CD4-positive, alpha-beta memory T cell (primary cell): ENCODE measurements at regions not wholly inside any gene's neighbourhood (a gene's known extent, or its start where the extent isn't known, plus 50 kb on each side); places are given as distances from the start of the nearest gene placed in this dataset.

Experiments
- CTCF ChIA-PET: fragments of 350-600 bp; sonication (Branson Sonifier 250); formaldehyde crosslinking; loops from one replicate; lab custom pipeline; 2021; ENCODE audit warnings: inconsistent platforms; ENCODE audit not compliant: partially characterized antibody; lab: Charles Lee
- POLR2A ChIA-PET: fragments of 350-600 bp; sonication (Branson Sonifier 250); formaldehyde crosslinking; loops from one replicate; lab custom pipeline; 2021; ENCODE audit not compliant: partially characterized antibody; lab: Charles Lee
- DNase-seq, 5 donors: peaks; one replicate each; pipeline versions ENCODE4 v3.0.0 to v3.0.0-alpha.2; 2020 to 2022; ENCODE audit warnings: mixed read lengths in 1 of 5
- H3K27ac ChIP-seq: one replicate; pipeline ENCODE4 v1.7.0; 2013; ENCODE audit warnings: low read depth, low read length
- H3K27me3 ChIP-seq: 2 replicates; pipeline ENCODE4 v1.7.0; 2013; ENCODE audit warnings: mild to moderate bottlenecking, low read length, moderate library complexity; ENCODE audit not compliant: insufficient read depth
- H3K36me3 ChIP-seq: 2 replicates; pipeline ENCODE4 v1.7.0; 2013; ENCODE audit warnings: mild to moderate bottlenecking, low read length, moderate library complexity; ENCODE audit not compliant: insufficient read depth
- H3K4me1 ChIP-seq: 2 replicates; pipeline ENCODE4 v1.7.0; 2013; ENCODE audit warnings: mild to moderate bottlenecking, low read length, moderate library complexity; ENCODE audit not compliant: insufficient read depth
- H3K4me3 ChIP-seq, 2 donors: one replicate each; pipeline ENCODE4 v1.7.0; 2013; ENCODE audit warnings: low read length in 2 of 2, mild to moderate bottlenecking in 1 of 2
- H3K9me3 ChIP-seq, 2 donors: one replicate each; pipeline ENCODE4 v1.7.0; 2013; ENCODE audit warnings: low read length in 2 of 2, control low read depth in 1 of 2; ENCODE audit not compliant: control insufficient read depth in 1 of 2
- H3K27ac Mint-ChIP-seq, 7 donors: one replicate each; pipeline ENCODE4 v1.8.0; 2020 to 2021; ENCODE audit warnings: mixed read lengths in 7 of 7, mild to moderate bottlenecking in 6 of 7, inconsistent platforms in 3 of 7, moderate library complexity in 3 of 7
- H3K27me3 Mint-ChIP-seq, 2 donors: one replicate each; pipeline ENCODE4 v1.8.0; 2020 to 2021; ENCODE audit warnings: mixed read lengths in 2 of 2
- H3K36me3 Mint-ChIP-seq, 2 donors: one replicate each; pipeline ENCODE4 v1.8.0; 2020 to 2021; ENCODE audit warnings: mixed read lengths in 2 of 2, inconsistent platforms in 1 of 2, mild to moderate bottlenecking in 1 of 2
- H3K4me1 Mint-ChIP-seq, 4 donors: one replicate each; pipeline ENCODE4 v1.8.0; 2020 to 2021; ENCODE audit warnings: mixed read lengths in 4 of 4, mild to moderate bottlenecking in 1 of 4
- H3K4me3 Mint-ChIP-seq, 8 donors: one replicate each; pipeline ENCODE4 v1.8.0; 2020 to 2021; ENCODE audit warnings: mixed read lengths in 8 of 8, mild to moderate bottlenecking in 7 of 8, moderate library complexity in 6 of 8, inconsistent platforms in 3 of 8
- H3K9me3 Mint-ChIP-seq, 8 donors: one replicate each; pipeline ENCODE4 v1.8.0; 2020 to 2021; ENCODE audit warnings: mixed read lengths in 8 of 8, mild to moderate bottlenecking in 5 of 8, inconsistent platforms in 3 of 8, moderate library complexity in 1 of 8
- intact Hi-C: fragments of 100-400 bp; cut with micrococcal nuclease; formaldehyde crosslinking; loops from one replicate; pipeline ENCODE4 v1.15.1; 2023

DNA sequence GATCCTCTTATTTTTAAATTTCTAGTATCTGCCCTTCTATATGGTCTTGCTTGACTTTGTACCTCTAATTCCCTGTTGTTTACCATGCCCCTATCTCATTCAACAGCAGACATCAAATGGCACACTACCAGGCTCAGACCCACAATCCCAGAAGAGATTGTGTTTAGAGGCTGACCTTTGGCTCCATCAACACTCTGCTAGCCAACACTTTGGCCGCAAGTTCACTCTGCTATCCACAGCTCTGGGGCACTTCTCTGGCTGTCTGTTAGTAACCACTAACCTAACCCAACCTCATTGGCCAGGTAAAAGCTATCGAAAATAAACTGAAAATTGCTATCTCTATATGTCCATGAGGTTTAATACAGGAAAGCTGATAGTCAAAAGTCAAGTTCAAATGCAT, 646.0 kb upstream of the CCDC54 start:
- Mint-ChIP-seq H3K4me1 (no peaks in the 10 kb centered on the region), H3K27me3 (peaks cover 2 to 4% of the 10 kb centered on the region in 2 donors), H3K9me3 (no peaks in the 10 kb centered on the region), H3K27ac (no peak overlapping the region), H3K4me3 (no peak overlapping the region), H3K36me3 (no peaks in the 10 kb centered on the region)
- no peak for DNase-seq
- ChIA-PET POLR2A (no interaction called here), CTCF (no interaction called here)
- Histone ChIP-seq H3K27ac (no peak overlapping the region), H3K9me3 (no peaks in the 10 kb centered on the region), H3K4me3 (no peak overlapping the region), H3K27me3 (no peaks in the 10 kb centered on the region), H3K36me3 (no peaks in the 10 kb centered on the region), H3K4me1 (no peaks in the 10 kb centered on the region)
- intact Hi-C loops: no loop called here

DNA sequence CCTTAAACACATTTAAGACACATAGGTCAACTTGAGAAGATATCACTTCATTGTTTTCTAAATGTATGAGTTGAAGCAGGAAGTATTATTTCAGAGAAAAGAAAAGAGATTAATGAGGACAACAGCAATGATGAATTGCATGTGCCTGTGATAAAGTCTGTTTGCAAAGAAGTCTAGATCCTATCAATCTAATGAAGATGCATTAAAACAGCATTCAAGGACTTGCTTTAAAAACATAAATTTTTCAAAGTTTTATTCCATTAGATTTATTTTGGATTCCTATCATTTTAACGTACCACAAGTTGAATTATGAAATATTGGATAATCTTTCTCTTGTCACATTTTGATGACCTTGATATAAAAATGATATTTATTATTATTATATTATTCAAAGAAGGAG, 642.5 kb upstream of the CCDC54 start:
- intact Hi-C loops: no loop called here
- Histone ChIP-seq H3K4me1 (no peaks in the 10 kb centered on the region), H3K36me3 (no peaks in the 10 kb centered on the region), H3K27me3 (no peaks in the 10 kb centered on the region), H3K27ac (no peak overlapping the region), H3K9me3 (no peaks in the 10 kb centered on the region), H3K4me3 (no peak overlapping the region)
- no peak overlapping the region for H3K4me3 Mint-ChIP-seq
- H3K27me3 Mint-ChIP-seq: peaks cover 2 to 4% of the 10 kb centered on the region in 2 donors
- no peaks in the 10 kb centered on the region for H3K36me3 Mint-ChIP-seq
- H3K9me3 Mint-ChIP-seq: no peaks in the 10 kb centered on the region
- POLR2A ChIA-PET: no interaction called here
- H3K27ac Mint-ChIP-seq: no peak overlapping the region
- H3K4me1 Mint-ChIP-seq: no peaks in the 10 kb centered on the region
- CTCF ChIA-PET: no interaction called here
- no peak for DNase-seq

DNA sequence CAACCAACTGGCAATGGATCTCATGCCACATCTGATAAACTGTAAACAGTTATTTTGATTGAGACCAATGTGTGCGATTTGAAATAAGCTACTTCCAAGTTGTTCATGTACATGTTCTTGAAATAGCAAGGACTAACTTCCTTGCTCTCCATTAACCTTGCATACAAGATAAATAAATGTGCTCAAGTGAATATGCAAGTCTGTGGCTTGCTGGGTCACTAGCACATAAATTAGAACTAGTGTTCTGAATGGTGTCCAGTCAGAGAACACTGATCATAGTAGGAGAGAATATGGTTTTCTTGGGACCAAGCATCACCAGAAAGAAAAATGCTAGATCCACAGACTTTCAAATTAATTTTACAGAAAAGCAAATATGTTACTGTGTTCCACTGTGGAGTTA, 640.0 kb upstream of the CCDC54 start:
- Histone ChIP-seq H3K36me3 (no peaks in the 10 kb centered on the region), H3K27ac (no peak overlapping the region), H3K4me3 (no peak overlapping the region), H3K4me1 (no peaks in the 10 kb centered on the region), H3K9me3 (no peaks in the 10 kb centered on the region), H3K27me3 (no peaks in the 10 kb centered on the region)
- no peaks in the 10 kb centered on the region for H3K9me3 Mint-ChIP-seq
- H3K27ac Mint-ChIP-seq: no peak overlapping the region
- peaks cover 2 to 4% of the 10 kb centered on the region in 2 donors for H3K27me3 Mint-ChIP-seq
- DNase-seq: no peak
- H3K4me3 Mint-ChIP-seq: no peak overlapping the region
- no peaks in the 10 kb centered on the region for H3K4me1 Mint-ChIP-seq
- POLR2A ChIA-PET: no interaction called here
- intact Hi-C loops: no loop called here
- H3K36me3 Mint-ChIP-seq: no peaks in the 10 kb centered on the region
- CTCF ChIA-PET: no interaction called here

DNA sequence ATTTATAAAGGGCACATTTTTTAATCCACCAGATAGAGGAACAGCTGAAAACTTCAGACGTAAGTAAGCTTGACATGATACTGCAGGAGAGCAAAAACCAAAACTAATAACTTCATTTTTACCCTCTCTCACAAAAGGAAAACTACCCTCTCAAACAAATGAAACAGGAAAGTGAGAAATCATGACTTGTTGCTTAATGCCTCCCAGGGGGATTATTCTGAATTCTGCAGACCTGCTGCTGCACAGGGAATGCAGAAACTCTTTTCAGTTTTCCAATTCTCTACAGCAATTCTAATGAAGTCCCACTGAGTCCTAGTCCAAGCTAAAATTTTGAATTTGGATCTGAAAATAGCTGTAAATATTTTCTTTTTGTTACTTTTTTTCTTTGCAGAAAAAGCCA, 637.1 kb upstream of the CCDC54 start:
- Mint-ChIP-seq H3K27ac (no peak overlapping the region), H3K36me3 (no peaks in the 10 kb centered on the region), H3K4me3 (no peak overlapping the region), H3K27me3 (peaks cover 0 to 2% of the 10 kb centered on the region in 2 donors), H3K4me1 (no peaks in the 10 kb centered on the region), H3K9me3 (no peaks in the 10 kb centered on the region)
- Histone ChIP-seq H3K27ac (no peak overlapping the region), H3K9me3 (no peaks in the 10 kb centered on the region), H3K4me3 (no peak overlapping the region), H3K27me3 (no peaks in the 10 kb centered on the region), H3K4me1 (no peaks in the 10 kb centered on the region), H3K36me3 (no peaks in the 10 kb centered on the region)
- POLR2A ChIA-PET: no interaction called here
- no peak for DNase-seq
- intact Hi-C loops: no loop called here
- CTCF ChIA-PET: no interaction called here

DNA sequence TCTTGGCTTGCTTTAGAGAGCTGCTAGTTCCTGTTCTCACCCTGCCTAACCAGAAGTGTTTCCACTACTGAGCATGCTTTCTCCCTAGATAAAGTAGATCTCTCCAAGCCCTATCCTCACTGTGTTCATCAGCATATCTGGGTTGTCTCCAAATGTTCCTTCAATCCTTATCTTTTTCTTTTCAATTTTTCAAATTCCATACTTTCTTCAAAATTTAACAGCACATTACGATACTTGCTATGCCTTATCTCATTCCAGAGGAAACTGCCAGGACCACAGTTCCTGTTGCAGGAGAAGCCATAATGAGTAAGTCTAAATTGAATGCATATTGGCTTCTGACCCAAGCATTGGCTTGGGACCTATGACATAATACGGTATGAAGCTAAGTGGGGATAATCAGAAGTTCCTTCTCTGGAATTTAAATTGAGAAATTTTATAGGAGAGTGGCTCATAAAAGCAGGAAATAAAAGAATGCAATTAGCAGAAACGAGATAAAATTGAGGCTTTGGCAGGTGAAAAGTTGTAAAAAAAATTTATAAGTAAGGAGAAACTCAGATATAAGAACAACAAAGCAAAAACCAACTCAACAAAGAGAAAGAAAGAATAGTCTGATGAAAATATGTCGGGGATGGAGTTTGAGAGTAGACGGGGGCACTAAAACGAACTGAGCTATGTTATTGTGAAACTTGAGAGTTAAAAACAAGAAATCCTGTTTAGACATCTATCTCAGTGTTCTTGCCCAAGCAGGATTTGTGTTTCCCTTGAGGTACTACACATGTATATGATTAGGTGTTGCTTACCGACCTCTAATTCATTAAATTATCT, 631.7 kb upstream of the CCDC54 start:
- ChIA-PET POLR2A (no interaction called here), CTCF (no interaction called here)
- no peak overlapping the region for H3K27ac ChIP-seq
- Mint-ChIP-seq H3K4me3 (no peak overlapping the region), H3K9me3 (peaks cover 0 to 1% (median 0%) of the 10 kb centered on the region in 8 donors), H3K27ac (no peak overlapping the region), H3K36me3 (no peaks in the 10 kb centered on the region), H3K4me1 (no peaks in the 10 kb centered on the region), H3K27me3 (no peaks in the 10 kb centered on the region)
- DNase-seq: no peak
- no peaks in the 10 kb centered on the region for H3K9me3 ChIP-seq
- no peaks in the 10 kb centered on the region for H3K36me3 ChIP-seq
- no peaks in the 10 kb centered on the region for H3K4me1 ChIP-seq
- no peaks in the 10 kb centered on the region for H3K27me3 ChIP-seq
- no peak overlapping the region for H3K4me3 ChIP-seq
- intact Hi-C loops: no loop called here

DNA sequence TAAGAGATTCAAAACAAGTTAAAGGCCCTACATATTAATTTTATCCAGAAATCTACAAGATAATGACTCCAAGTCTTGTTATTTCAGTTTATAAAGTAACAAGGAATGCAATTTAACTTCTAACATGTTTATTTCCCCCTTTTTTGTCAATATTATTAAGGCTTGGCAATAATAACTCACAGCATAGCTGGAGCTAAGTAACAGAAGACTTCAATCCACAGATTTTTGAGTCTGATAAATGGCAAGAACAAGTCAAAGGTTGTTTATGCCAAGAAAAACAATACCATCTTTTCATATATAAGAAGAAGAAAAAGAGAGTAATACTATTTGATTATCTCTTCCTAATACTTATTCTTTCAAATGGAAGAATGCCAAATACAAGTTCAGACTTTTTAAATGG, 631.0 kb upstream of the CCDC54 start:
- intact Hi-C loops: no loop called here
- no peak overlapping the region for H3K27ac ChIP-seq
- no peak overlapping the region for H3K4me3 ChIP-seq
- Mint-ChIP-seq H3K36me3 (no peaks in the 10 kb centered on the region), H3K27ac (no peak overlapping the region), H3K27me3 (no peaks in the 10 kb centered on the region), H3K9me3 (peaks cover 0 to 1% (median 0%) of the 10 kb centered on the region in 8 donors), H3K4me1 (no peaks in the 10 kb centered on the region), H3K4me3 (no peak overlapping the region)
- CTCF ChIA-PET: no interaction called here
- H3K36me3 ChIP-seq: no peaks in the 10 kb centered on the region
- POLR2A ChIA-PET: no interaction called here
- no peak for DNase-seq
- H3K4me1 ChIP-seq: no peaks in the 10 kb centered on the region
- no peaks in the 10 kb centered on the region for H3K27me3 ChIP-seq
- no peaks in the 10 kb centered on the region for H3K9me3 ChIP-seq

DNA sequence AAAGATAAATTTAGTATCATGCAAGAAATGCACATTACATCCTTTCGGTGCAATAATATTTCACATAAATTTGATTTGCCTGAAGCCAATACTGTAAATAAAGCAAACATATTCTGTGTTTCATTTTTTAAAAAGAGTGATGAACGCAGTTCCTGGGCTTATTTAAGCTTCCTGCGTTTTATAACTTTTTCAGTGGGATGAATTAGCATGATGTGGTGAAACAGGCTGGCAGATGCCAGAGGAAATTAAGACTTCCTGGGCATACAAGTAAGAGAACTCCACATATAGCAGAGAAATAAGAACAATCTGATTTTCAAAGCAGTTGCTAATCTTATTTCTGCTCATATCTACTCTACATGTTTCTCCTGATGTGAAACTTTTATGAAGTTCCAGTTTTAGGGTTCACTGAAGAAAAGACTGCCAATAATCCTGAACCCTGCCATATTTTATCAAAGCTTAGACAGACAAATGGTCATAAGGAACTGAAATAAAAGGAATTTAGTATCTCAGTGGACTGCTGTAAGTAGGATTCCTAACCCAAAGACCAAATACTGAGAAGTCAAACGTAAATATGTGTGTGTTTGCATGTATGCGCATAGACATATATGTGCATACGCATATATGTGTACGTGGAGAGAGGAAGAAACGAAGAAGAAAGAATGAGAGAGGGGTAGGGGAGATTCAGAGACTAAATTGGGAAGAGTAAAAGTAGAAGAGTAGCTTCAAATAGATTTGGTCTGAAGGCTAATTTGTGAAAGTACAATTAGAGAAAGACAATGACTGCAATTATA, 628.6 kb upstream of the CCDC54 start:
- Histone ChIP-seq H3K27ac (no peak overlapping the region), H3K36me3 (no peaks in the 10 kb centered on the region), H3K4me3 (no peak overlapping the region), H3K27me3 (no peaks in the 10 kb centered on the region), H3K4me1 (no peaks in the 10 kb centered on the region), H3K9me3 (no peaks in the 10 kb centered on the region)
- Mint-ChIP-seq H3K36me3 (no peaks in the 10 kb centered on the region), H3K27ac (no peak overlapping the region), H3K27me3 (peaks cover 2% of the 10 kb centered on the region in 2 donors), H3K4me3 (no peak overlapping the region), H3K9me3 (peaks cover 0 to 7% (median 3%) of the 10 kb centered on the region in 8 donors), H3K4me1 (no peaks in the 10 kb centered on the region)
- intact Hi-C loops: no loop called here
- POLR2A ChIA-PET: no interaction called here
- CTCF ChIA-PET: no interaction called here
- DNase-seq: no peak
